Mononuclear cell (primary cell): ENCODE measurements at regions not wholly inside any gene's neighbourhood (a gene's known extent, or its start where the extent isn't known, plus 50 kb on each side); places are given as distances from the start of the nearest gene placed in this dataset.
A peak's percentile ranks its signal among the peaks of the same experiment; 100 is the strongest.
"Not testable (repeated sequence)": the region's sequence is repeated elsewhere in the genome, so short reads cannot be mapped to it uniquely, and the experiment has no call there.

ENCODE experiments used
- H3K27me3 ChIP-seq: 2 replicates; pipeline ENCODE4 v1.6.0; 2011; ENCODE audit warnings: low read length, control low read depth; ENCODE audit not compliant: insufficient read depth
- H3K4me1 ChIP-seq: 2 replicates; pipeline ENCODE4 v1.5.1; 2011; ENCODE audit warnings: mild to moderate bottlenecking, low read length, control low read depth; ENCODE audit not compliant: insufficient read depth
- H3K4me3 ChIP-seq: 2 replicates; pipeline ENCODE4 v1.5.1; 2011; ENCODE audit warnings: mild to moderate bottlenecking, low read length, moderate library complexity
- H3K9me3 ChIP-seq: 2 replicates; pipeline ENCODE4 v1.5.1; 2011; ENCODE audit warnings: low read depth, mild to moderate bottlenecking, control low read depth, low read length

- peaks cover 21% of the 10 kb centered on the region for H3K27me3 ChIP-seq
- H3K9me3 ChIP-seq: peaks cover 27% of the 10 kb centered on the region
- H3K4me1 ChIP-seq: no peaks in the 10 kb centered on the region
- no peak overlapping the region for H3K4me3 ChIP-seq
Measured at GRCh38 chr14:101669629-101670028, 91.9 kb upstream of the PPP2R5C start.

GRCh38 chr14:101673873-101674272 is 87.6 kb upstream of the PPP2R5C start:
- Histone ChIP-seq H3K9me3 (peaks cover 23% of the 10 kb centered on the region), H3K4me3 (no peak overlapping the region), H3K4me1 (no peaks in the 10 kb centered on the region), H3K27me3 (peaks cover 18% of the 10 kb centered on the region)

GRCh38 chr14:101675835-101676234 is 85.7 kb upstream of the PPP2R5C start:
- H3K4me1 ChIP-seq, H3K4me3 ChIP-seq: not testable (repeated sequence)

DNA sequence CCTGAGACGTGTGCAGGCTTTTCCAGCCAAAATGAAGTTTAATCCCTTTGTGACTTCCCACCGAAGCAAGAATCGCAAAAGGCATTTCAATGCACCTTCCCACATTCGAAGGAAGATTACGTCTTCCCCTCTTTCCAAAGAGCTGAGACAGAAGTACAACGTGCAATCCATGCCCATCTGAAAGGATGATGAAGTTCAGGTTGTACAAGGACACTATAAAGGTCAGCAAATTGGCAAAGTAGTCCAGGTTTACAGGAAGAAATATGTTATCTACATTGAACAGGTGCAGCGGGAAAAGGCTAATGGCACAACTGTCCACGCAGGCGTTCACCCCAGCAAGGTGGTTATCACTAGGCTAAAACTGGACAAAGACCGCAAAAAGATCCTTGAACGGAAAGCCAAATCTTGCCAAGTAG is 83.6 kb upstream of the PPP2R5C start:
- H3K4me1 ChIP-seq, H3K27me3 ChIP-seq, H3K4me3 ChIP-seq, H3K9me3 ChIP-seq: not testable (repeated sequence)

More at GRCh38 chr14:101675835-101676234, 85.7 kb upstream of the PPP2R5C start:
- not testable (repeated sequence) for H3K27me3 ChIP-seq, H3K9me3 ChIP-seq

GRCh38 chr14:101681795-101682194 is 79.7 kb upstream of the PPP2R5C start:
- H3K4me1 ChIP-seq: no peaks in the 10 kb centered on the region
- no peaks in the 10 kb centered on the region for H3K9me3 ChIP-seq
- H3K4me3 ChIP-seq: no peak overlapping the region
- H3K27me3 ChIP-seq: peaks cover 8% of the 10 kb centered on the region

DNA sequence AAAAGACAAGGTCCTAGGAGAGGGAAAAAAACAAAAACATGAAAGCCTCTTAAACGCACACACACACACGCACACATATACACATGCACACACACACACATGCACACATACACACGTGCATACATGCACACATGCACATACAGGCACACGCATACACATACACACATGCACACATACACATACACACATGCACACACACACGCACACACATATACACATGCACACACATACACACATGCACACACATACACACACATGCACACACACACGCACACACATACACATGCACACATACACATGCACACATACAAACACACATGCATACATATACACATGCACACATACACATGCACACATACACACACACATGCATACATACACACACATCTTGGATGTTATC is 78.1 kb upstream of the PPP2R5C start:
- H3K4me3 ChIP-seq: no peak overlapping the region
- no peaks in the 10 kb centered on the region for H3K9me3 ChIP-seq
- H3K27me3 ChIP-seq: peaks cover 8% of the 10 kb centered on the region
- no peaks in the 10 kb centered on the region for H3K4me1 ChIP-seq

GRCh38 chr14:101687756-101688546 is 73.6 kb upstream of the PPP2R5C start:
- Histone ChIP-seq H3K4me1 (no peaks in the 10 kb centered on the region), H3K27me3 (peaks cover 8% of the 10 kb centered on the region), H3K9me3 (no peaks in the 10 kb centered on the region), H3K4me3 (no peak overlapping the region)

DNA sequence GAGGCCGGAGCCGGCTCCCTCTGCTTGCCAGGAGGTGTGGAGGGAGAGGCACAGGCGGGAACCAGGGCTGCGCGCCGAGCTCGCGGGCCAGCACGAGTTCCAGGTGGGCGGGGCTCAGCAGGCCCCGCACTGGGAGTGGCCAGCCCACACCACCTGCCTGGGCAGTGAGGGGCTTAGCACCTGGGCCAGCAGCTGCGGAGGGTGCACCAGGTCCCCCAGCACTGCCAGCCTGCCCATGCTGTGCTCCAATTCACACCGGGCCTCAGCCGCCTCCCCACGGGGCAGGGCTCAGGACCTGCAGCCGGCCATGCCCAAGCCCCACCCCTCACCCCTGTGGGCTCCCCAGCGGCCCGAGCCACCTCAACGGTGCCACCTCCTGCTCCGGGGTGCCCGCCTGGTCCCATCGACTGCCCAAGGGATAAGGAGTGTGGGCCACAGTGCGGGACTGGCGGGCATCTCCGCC is 72.4 kb upstream of the PPP2R5C start:
- Histone ChIP-seq H3K4me3 (no peak overlapping the region), H3K27me3 (peaks cover 6% of the 10 kb centered on the region)

DNA sequence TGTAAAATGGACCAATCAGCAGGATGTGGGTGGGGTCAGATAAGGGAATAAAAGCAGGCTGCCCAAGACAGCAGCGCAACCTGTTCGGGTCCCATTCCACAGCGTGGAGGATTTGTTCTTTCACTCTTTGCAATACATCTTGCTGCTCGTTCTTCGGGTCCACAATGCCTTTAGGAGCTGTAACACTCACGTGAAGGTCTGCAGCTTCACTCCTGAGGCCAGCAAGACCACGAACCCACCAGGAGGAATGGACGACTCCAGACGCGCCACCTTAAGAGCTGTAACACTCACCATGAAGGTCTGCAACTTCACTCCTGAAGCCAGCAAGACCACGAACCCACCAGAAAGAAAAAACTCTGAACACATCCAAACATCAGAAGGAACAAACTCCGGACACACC is 71.5 kb upstream of the PPP2R5C start:
- not testable (repeated sequence) for H3K9me3 ChIP-seq, H3K27me3 ChIP-seq, H3K4me1 ChIP-seq, H3K4me3 ChIP-seq

More for the DNA sequence above, 72.4 kb upstream of the PPP2R5C start:
- Histone ChIP-seq H3K9me3 (no peaks in the 10 kb centered on the region), H3K4me1 (no peaks in the 10 kb centered on the region)

DNA sequence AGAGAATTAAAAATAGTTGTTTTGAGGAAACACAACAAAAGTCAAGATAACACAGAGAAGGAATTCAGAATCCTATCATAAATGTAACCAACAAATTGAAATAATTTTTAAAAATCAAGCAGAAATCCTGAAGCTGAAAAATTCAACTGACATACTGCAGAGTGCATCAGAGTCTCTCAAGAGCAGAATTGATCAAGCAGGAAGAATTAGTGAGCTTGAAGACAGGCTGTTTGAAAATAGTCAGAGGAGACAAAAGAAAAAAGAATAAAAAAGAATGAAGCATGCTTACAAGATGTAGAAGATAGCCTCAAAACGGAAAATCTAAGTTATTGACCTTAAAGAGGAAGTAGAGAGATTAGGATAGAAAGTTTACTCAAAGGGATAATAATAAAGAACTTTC is 65.8 kb upstream of the PPP2R5C start:
- peaks cover 12% of the 10 kb centered on the region for H3K9me3 ChIP-seq
- peaks cover 40% of the 10 kb centered on the region for H3K27me3 ChIP-seq
- no peaks in the 10 kb centered on the region for H3K4me1 ChIP-seq
- H3K4me3 ChIP-seq: no peak overlapping the region

- Histone ChIP-seq H3K27me3 (peaks cover 31% of the 10 kb centered on the region), H3K9me3 (no peaks in the 10 kb centered on the region), H3K4me3 (no peak overlapping the region), H3K4me1 (peaks cover 32% of the 10 kb centered on the region)
Measured at GRCh38 chr14:101704140-101704539, 57.4 kb upstream of the PPP2R5C start.

DNA sequence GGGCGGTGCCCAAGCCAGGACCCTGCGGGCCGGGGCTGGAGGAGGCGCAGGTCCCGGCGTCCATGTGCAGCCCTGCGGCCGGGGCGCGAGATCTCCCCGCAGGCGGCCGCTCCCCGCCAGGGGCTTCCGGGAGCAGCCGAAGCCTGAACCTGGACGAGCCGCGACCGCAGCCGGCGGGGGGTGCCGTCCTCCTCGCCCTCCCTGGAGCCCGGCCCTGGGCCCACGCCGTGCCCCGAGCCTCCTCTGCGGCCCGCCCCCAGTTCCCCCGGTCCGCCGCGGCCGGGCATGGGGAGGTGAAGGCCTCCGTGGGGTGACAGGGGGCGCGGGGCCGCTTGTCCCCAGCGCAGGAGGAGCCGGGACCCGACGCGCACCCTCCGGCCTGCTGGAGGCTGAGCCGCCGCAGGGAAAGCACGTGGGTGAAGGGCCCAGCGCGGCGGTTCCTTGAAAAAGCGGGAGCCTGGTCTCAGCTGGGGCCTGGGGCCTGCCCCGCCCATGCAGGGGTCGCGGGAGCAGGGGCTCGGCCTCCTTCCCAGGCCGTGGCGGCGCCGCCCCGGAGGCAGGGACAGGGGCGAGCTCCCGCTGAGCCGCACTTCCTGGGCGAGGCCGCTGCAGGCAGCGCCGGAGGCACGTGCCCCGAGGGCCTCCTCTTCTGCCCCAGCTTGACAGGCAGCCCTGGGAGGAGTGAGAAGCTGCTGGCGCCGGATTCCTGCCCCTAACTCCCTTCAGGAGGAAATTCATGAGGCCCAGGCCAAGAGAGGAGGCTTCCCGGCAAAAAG is 55.6 kb upstream of the PPP2R5C start:
- H3K9me3 ChIP-seq: no peaks in the 10 kb centered on the region
- peaks cover 42% of the 10 kb centered on the region for H3K4me1 ChIP-seq
- H3K27me3 ChIP-seq: peaks cover 22% of the 10 kb centered on the region
- H3K4me3 ChIP-seq: peak overlapping the region; percentile 24

- H3K27me3 ChIP-seq: peaks cover 22% of the 10 kb centered on the region
- no peaks in the 10 kb centered on the region for H3K9me3 ChIP-seq
- no peak overlapping the region for H3K4me3 ChIP-seq
- H3K4me1 ChIP-seq: peaks cover 48% of the 10 kb centered on the region
Measured at GRCh38 chr14:101706509-101707067, 54.9 kb upstream of the PPP2R5C start.

- H3K4me3 ChIP-seq: no peak overlapping the region
- peaks cover 48% of the 10 kb centered on the region for H3K4me1 ChIP-seq
Measured at GRCh38 chr14:101707068-101707842, 54.3 kb upstream of the PPP2R5C start.

More at GRCh38 chr14:101707068-101707842, 54.3 kb upstream of the PPP2R5C start:
- no peaks in the 10 kb centered on the region for H3K9me3 ChIP-seq
- peaks cover 18% of the 10 kb centered on the region for H3K27me3 ChIP-seq
